ENCODE measurements at regions not wholly inside any gene's neighbourhood (a gene's known extent, or its start where the extent isn't known, plus 50 kb on each side); places are given as distances from the start of the nearest gene placed in this dataset.

- Histone ChIP-seq H3K9me3 (no peaks in the 10 kb centered on the region), H3K4me3 (ENCODE audit: low read depth, low read length) (no peak overlapping the region), H3K4me1 (peaks cover 6% of the 10 kb centered on the region), H3K36me3 (no peaks in the 10 kb centered on the region), H3K27me3 (no peaks in the 10 kb centered on the region)
- no peak for DNase-seq
- TF ChIP-seq CTCF (IDR thresholded peaks at IDR 0.05; ENCODE audit: low read depth, low read length) = no peak
Observed at GRCh38 chr5:148732692-148733091, 78.4 kb upstream of the HTR4 start.

GRCh38 chr5:148733601-148734438 lies 79.5 kb upstream of the HTR4 start:
- H3K4me1 ChIP-seq = peaks cover 3% of the 10 kb centered on the region
- TF ChIP-seq CTCF (IDR thresholded peaks at IDR 0.05; ENCODE audit: low read depth, low read length) = peak; percentile 72
- H3K4me3 ChIP-seq (ENCODE audit: low read depth, low read length) = no peak overlapping the region
- no peaks in the 10 kb centered on the region for H3K27me3 ChIP-seq
- no peaks in the 10 kb centered on the region for H3K9me3 ChIP-seq
- H3K36me3 ChIP-seq = no peaks in the 10 kb centered on the region
- DNase-seq = peak; percentile 84

DNA sequence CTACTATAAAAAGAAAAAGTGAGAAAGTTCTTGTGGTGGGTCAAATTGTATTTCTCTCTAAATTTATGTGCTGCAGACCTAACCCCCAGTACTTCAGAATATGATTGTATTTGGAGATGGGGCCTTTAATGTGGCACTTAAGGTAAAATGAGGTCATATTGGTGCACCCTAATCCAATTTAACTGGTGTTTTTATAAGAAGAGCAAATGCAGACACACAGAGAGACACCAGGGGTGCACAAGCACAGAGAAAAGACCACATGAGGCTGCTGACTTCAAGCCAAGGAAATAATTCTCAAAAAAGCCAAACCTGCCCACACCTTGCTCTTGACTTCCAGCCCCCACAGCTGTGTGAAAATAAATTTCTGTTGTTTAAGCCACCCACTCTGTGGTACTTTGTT lies 80.2 kb upstream of the HTR4 start:
- H3K4me3 ChIP-seq (ENCODE audit: low read depth, low read length) = no peak overlapping the region
- no peaks in the 10 kb centered on the region for H3K9me3 ChIP-seq
- no peaks in the 10 kb centered on the region for H3K27me3 ChIP-seq
- H3K36me3 ChIP-seq = no peaks in the 10 kb centered on the region
- DNase-seq = no peak
- TF ChIP-seq CTCF (IDR thresholded peaks at IDR 0.05; ENCODE audit: low read depth, low read length) = peak; percentile 26; the same call in 1 of the 2 replicates
- H3K4me1 ChIP-seq = peaks cover 3% of the 10 kb centered on the region

- Histone ChIP-seq H3K27me3 (no peaks in the 10 kb centered on the region), H3K36me3 (no peaks in the 10 kb centered on the region), H3K4me3 (ENCODE audit: low read depth, low read length) (no peak overlapping the region), H3K4me1 (peaks cover 3% of the 10 kb centered on the region), H3K9me3 (no peaks in the 10 kb centered on the region)
- DNase-seq = no peak
- TF ChIP-seq CTCF (IDR thresholded peaks at IDR 0.05; ENCODE audit: low read depth, low read length) = no peak
Observed at GRCh38 chr5:148735301-148735835, 81.0 kb upstream of the HTR4 start.

GRCh38 chr5:148739023-148739422 lies 84.7 kb upstream of the HTR4 start:
- DNase-seq = no peak
- no peak for TF ChIP-seq CTCF (IDR thresholded peaks at IDR 0.05; ENCODE audit: low read depth, low read length)
- H3K27me3 ChIP-seq = no peaks in the 10 kb centered on the region

DNA sequence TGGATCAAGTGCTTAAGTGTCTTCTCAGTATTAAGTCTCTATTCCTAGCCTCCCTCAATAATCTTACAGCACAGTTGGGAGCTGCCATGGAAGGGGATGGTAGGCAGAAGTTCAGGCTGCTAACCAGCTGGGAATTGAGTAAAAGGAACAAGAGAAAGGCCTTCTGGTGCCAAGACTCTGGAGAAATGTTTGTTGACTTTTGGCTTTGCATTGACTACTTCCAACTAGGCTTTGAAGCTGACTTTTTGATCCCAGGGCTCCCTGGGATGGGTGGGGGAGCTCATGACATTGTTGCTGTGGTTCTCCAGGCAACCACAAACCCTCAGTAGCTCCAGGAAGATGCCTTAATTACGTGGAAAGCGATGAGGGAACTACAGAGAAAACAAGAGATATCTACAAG lies 85.2 kb upstream of the HTR4 start:
- H3K27me3 ChIP-seq = no peaks in the 10 kb centered on the region
- no peaks in the 10 kb centered on the region for H3K9me3 ChIP-seq
- no peak overlapping the region for H3K4me3 ChIP-seq (ENCODE audit: low read depth, low read length)
- no peak for DNase-seq
- no peaks in the 10 kb centered on the region; the same call in none of the 2 replicates for H3K4me1 ChIP-seq
- TF ChIP-seq CTCF (IDR thresholded peaks at IDR 0.05; ENCODE audit: low read depth, low read length) = no peak
- H3K36me3 ChIP-seq = no peaks in the 10 kb centered on the region

More at GRCh38 chr5:148739023-148739422, 84.7 kb upstream of the HTR4 start:
- peaks cover 3% of the 10 kb centered on the region for H3K4me1 ChIP-seq
- H3K9me3 ChIP-seq = no peaks in the 10 kb centered on the region
- H3K36me3 ChIP-seq = no peaks in the 10 kb centered on the region
- no peak overlapping the region for H3K4me3 ChIP-seq (ENCODE audit: low read depth, low read length)
